Left kidney (tissue), 1 donor: ENCODE measurements at regions not wholly inside any gene's neighbourhood (a gene's known extent, or its start where the extent isn't known, plus 50 kb on each side); places are given as distances from the start of the nearest gene placed in this dataset.

Source experiments
- DNase-seq: peaks from one replicate; pipeline ENCODE4 v3.0.0-alpha.2; 2013

DNA sequence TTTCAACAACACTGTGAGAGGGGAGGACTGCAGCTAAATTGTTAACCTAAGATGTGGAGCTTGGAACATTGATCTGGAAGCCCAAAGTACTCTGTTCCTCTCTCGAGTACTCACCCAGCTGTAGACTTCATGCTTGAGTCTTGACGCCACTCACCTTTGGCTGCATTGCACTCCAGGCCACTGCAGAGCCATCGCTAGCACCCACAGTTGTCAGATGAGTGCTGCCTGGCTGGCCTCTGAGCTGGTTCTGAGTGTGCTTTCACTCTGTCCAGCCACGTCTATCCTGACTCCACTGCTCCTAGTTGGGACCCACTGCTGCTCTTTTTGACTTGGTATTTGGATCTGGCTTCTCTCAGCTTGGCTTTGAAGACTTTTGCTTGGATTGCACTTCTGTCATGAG, 552.1 kb downstream of the DCDC2C start:
- DNase-seq, result no peak

DNA sequence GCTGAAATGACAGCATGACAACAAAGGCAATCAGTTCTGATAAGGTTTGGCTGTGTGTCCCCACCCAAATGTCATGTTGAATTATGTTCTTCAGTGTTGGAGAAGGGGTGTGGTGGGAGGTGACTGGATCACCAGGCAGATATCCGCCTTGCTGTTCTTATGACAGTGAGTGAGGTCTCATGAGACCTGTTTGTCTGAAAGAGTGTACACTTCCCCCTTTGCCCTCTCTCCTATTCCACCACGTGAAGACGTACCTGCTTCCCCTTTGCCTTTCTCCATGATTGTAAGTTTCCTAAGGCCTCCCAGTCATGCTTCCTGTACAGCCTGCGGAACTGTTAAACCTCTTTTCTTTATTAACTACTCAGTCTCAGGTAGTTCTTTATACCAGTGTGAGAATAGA, 553.0 kb downstream of the DCDC2C start:
- DNase-seq, result no peak

DNA sequence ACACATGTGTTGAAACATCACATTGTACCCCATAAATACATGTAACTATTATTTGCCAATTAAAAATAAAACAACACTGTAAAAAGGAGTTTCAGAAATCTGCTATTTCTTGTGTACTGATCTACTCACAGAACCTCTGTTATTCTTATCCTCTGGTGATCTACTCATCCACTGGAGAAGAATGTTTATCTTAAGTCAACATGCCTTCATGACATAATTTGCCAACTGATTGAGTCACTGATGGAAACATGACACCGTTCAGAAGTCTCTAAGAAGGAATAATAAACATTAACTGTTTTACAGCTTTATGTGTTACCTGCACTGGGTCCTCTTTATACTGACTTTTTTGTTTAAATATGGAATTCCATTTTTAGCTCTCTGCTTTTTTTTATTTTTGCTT, 555.2 kb downstream of the DCDC2C start:
- DNase-seq, result no peak

DNA sequence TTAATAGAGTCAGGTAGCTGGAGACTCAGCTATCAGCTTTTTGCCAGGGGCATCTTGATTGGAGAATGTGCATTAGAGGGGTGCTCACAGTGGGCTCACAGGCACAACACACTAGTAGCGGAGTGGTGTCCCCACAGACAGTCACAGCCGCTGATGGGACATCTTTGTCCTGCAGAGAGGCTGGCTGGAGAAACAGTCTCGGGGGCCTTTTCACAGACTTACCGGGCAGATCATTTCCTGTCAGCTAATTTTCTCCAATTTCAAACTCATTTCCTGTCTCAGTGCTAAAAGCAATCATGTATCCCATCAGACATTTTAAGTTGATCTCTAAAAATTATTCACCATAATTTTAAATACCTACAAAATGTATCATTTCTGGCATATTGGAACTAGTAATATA, 562.6 kb downstream of the DCDC2C start:
- DNase-seq, result no peak

DNA sequence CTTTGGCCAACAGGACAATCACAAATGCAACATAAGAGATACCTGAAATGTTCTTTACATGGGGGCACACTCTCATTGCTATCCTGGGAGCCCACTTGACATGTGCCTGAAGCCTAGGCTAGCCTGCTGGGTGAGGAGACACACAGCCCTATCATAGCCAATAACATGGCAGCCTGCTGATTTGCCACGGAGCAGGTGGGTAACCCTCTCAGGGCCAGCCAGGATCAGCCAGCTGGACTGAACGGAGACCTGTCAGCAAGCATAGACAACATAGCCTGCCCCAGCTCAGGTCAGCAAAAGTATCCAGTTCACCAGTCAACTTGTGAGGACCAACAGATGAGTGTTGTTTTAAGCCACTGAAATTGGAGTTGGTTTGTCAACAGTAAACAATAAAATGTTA, 566.5 kb downstream of the DCDC2C start:
- no peak for DNase-seq

DNA sequence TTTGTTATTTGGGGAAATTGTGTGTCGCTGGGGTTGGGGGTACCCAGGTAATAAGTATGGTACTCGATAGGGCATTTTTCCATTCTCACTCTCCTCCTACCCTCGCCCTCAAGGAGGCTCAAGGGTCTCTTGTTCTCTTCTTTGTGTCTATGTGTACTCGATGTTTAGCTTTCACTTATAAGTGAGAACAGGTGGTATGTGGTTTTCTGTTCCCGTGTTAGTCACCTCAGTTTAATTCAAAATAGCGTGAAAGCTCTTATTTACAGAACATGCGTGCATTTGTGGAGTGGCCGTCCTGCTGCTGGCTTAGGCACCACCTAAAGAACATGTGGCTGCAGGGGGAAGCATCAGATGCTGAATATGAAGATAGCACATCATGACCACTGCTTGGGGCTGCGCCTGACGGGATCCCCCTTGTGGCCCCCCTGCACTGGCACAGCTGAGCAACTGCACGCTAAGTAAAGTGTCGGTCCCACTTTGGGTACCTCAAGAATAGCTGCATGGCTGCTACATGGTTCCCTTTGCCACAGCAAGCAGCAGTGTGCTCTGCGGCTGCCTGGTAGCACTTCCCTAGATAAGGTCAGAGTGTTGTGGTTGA, 569.0 kb downstream of the DCDC2C start:
- DNase-seq, result no peak

DNA sequence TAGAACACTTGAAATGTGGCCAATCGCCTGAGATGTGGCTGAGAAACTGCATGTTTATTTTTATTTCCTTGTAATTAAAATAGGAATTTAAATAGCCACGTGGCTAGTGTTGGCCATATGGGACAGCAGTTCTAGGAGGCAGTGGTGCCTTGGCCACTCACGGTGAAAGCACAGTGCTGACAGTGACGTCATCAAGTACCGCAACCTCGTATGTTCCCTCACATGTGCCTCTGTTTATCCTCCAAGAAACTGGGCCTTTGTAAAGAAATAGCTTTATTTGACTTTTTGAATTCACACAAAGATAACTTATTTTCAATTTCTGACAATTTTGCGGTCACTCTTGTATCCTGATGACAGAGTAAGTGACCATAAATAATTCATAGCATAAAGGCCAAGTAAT, 575.0 kb downstream of the DCDC2C start:
- DNase-seq, result no peak

DNA sequence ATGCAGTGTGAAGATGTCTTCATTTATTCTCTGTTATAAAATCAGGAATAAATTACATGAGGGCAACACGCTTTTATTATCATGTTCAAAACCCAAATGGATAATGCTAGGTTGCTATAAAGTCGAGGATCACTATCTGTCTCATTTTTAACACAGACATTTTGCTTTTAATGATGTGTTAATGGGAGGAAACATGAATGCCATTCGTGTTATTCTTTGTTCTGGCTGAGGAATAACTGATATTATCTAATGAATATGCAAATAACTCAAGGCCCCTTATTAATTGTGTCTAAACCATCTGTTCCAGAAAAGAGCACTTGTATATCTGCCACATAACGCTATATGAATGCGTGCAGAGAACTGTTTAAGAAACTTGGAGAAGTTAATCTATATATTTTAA, 576.1 kb downstream of the DCDC2C start:
- DNase-seq, result no peak

DNA sequence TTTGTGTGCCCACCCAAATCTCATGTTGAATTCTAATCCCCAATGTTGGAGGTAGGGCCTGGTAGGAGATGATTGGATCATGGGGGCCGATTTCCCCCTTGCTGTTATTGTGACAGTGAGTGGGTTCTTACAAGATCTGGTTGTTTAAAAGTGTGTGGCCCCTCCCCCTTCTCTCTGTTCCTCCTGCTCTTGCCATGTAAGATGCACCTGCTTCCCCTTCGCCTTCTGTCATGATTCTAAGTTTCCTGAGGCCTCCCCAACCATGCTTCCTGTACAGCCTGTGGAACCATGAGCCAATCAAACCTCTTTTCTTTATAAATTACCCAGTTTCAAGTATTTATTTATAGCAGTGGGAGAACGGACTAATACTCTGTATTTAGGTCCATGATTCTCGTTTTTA, 588.1 kb downstream of the DCDC2C start:
- no peak for DNase-seq

DNA sequence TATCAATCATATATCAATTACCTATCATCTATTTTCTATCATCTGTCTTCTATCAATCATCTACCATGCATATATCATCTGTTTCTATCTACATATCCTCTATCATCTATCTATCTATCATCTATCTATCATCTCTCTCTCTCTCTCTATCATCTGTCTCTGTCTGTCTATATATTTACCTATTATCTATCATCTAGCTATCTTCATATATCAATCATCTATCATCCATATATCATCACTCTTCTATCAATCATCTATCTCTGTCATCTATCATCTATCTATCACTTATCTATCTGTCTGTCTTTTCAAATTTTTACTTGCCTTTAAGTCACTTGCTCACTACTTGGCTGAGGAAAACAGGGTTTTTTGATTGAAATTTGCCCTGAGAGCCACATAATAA, 592.3 kb downstream of the DCDC2C start:
- no peak for DNase-seq

DNA sequence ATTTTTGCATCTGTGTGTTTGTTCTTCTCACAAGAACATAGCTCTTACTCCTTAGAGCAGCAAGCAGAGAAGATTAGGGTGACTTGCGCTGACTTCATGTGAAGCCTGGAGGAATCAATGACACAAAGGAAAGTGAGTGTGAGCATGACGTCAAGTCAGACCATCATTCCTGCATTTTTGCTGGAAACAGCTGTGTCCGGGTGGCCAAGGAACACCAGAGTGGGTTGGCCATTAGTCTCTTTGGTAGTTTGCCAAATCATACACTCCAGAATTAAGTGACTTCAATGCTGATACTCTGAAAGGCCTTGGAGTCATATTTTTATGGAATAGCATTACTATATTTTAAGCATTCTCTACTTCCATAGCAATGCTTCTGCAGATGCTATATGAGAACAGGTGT, 597.2 kb downstream of the DCDC2C start:
- no peak for DNase-seq

DNA sequence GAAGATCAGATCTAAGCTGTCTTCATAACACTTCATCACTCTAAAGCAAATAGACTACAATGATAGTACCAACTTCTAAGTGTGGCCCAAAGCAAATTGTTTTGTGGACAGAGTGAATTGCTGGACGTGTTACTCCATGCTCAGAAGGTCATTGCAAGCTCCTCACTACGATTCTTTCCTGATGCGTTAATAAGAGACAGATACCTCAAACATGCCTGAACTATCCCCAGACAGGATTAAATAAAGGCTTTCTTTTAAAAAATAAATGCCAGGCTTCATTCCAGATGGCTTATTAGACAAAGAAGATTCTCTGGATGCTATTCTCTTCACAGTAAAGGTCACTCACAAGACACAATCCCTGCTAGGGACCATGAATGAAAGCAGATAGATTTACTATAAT, 621.2 kb downstream of the DCDC2C start:
- DNase-seq, result no peak

DNA sequence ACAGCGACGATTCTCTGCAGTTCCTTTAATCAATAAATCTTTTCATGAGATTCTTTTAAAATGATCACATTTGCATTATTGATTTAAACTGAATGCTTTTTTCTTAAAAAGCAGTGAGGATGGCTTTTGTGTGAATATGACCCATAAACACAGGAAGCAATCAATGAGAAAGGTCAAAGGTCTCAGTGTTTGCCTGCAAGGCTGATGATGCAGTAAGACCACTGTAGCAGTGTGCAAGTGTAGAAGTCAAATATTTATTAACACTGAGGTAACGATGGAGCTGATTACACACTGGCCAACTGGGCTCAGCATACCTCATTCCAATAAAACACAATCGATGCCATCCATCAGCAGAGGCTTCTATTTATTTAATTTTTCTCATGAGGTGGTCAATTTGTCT, 633.5 kb downstream of the DCDC2C start:
- DNase-seq, result no peak

DNA sequence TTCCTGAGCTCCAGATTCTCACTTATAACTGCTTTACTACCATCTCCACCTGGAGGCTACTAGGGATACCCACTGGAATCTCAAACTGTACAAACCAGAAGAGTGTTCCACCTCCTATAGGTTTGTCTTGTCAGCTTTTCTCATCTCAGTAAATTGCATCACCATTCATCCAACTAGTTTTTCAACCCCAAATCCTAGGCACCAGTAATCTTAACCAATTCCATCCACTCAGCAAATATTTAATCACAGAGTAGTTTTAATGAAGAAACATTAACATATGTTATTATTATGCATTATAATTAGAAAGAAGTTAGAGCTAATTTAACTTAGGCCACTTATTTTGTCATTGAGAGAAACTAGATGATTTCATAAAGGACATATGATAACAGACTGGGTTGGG, 635.0 kb downstream of the DCDC2C start:
- no peak for DNase-seq

DNA sequence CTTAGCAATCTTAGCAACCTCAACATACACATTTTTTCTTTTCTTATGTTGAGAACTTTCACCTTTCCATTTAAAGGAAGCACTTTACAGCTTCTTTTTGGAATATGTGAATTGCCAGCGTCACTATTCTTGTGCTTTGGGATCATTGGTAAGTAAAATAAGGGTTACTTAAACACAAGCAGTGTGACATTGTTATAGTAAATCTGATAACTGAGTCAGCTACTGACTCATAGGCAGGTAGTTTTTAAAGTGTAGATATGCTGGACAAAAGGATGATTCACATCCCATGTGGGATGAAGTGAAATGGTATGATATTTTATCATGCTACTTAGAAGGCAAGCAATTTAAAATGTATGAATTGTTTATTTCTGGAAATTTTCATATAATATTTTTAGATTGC, 637.2 kb downstream of the DCDC2C start:
- no peak for DNase-seq

DNA sequence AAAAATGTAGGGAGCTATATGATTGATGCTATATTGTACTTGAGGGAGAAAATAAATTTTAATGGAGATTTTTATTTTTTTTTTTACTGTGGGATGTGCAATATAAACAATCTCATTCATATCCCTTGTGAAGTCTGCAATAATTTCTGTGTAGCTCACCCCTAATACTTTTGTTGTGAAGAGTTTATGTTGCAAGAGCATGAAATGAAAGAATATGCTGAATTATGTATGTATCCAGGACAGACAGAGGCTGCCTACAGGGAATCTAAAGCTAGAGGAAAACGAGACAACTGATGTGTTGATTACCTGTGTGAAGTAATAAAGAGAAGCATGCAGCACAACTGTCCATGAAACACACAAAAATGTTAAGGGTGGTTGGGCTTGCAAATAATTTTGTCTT, 643.3 kb downstream of the DCDC2C start:
- no peak for DNase-seq

DNA sequence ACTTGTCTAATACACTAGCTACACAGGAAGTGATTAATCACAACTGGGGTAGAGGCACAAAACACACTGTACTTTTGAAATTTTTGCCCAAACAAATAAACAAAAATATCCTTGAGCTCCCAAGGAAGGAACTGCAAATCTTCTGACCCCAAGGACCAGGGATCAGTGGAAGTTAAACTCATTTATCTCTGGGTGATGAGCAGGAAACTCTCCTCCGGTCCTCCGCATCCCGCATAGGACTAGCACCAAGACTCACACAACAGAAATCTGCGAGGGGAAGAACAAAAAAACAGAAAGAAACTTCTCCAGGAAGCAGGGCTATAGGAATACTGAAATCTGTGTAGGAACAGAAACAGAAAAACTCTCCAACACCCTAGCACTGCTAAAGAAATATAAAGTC, 650.3 kb downstream of the DCDC2C start:
- DNase-seq, result no peak

DNA sequence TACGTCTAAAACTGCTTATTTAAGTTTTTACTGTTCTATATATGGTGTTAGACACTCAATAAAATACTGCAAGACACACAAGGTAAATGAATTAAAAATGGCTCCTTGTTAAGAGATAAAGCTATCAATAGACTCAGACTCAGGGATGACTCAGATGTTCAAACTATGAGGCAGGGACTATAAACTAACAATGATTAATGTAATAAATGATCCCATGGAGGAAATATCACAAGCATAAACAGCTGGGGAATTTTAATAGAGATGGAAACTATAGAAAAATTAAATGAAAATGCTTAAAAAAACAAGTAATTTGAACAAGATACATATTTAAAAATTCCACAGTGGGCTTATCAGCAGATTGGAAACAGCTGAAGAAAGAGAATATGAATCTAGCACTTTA, 650.8 kb downstream of the DCDC2C start:
- DNase-seq, result no peak

DNA sequence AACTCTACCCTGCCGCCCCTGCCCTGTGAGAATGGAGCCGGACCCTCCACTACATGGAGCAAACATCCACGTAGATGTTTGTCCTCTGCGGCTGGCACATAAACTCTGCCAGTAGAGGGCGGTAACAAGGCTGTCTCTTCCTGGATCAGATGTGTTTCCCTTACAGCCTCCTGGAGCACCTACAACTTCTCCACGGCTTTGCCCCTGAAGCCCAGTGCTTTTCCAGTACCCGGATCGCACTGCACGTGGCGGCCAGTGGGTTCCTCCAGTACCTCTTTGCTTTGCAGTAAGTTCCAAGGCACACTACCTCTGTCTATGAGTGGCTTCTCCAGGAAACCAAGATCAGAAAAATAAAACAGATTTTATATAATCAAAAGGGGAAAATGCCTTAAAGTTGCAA, 651.3 kb downstream of the DCDC2C start:
- DNase-seq, result no peak

DNA sequence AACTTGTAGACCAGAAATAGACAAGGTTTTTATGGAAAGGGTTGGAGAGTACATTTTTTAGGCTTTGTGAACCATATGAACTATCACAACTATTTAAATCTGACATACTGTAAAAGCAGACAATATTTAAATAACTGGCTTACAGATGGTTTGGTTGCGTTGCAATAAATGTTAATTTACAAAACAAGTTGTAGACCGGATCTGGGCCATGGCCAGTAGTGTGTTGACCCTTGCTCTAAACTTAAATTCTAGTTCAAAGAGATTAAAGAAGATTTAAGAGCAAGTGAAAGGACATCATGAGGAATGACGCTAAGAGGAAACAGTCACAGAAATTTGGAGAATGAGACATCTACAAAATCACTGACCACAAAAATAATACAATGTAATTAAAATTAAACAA, 652.7 kb downstream of the DCDC2C start:
- no peak for DNase-seq

DNA sequence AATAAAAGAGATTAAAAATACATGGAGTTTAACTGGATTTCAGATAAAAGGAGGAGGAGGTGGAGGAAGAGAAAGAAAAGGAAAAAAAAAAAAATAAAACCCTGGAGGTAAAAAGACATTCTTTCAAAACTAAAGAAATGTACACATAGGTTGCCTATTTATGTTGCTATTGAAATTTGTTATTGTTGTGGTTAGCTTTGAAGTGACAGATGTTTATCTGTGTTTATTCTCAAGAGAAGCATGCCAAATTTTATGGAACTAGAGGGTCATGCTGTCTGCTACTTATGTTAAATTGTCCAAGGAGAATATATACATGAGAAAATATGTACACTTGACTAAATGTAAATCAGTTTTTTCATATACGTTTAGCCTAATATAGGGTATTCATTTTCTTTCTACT, 653.2 kb downstream of the DCDC2C start:
- DNase-seq, result no peak

DNA sequence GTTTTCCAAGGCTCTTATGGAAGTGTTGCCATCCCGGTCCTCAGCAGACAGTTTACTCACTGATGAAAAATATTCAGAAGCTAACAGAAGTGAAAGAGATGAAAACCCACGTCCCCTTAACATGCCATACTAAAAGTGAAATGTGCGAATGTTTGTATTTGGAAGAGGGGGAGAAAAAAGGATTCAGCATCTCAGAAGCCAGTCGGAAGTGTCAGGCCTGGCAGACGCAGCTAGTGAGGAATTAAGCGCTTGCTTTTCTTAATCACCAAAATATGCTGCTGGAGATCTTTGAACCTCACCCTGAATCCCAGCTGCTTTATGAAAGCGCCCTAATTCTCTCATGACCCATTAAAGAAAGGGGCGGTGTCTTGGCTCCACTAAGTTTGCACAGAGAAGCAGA, 653.7 kb downstream of the DCDC2C start:
- no peak for DNase-seq

DNA sequence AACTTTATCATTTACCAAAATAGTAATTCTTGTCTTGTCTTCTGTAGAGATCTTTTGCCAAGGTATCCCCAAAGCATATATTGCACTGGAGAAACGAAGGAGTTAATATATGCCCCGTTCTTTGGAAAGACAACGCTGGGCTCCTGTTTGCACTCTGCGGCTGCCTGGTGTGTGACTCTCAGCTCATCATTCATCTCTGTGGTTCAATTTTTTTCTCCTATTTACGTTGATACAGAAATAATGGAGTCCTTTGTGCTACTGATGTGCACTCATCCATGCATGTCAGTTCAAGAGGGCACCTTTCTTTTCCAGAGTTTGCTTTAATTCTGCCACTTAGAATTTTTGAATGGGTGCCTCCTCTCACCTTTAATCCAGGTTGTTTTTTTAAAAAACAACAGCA, 655.5 kb downstream of the DCDC2C start:
- no peak for DNase-seq

DNA sequence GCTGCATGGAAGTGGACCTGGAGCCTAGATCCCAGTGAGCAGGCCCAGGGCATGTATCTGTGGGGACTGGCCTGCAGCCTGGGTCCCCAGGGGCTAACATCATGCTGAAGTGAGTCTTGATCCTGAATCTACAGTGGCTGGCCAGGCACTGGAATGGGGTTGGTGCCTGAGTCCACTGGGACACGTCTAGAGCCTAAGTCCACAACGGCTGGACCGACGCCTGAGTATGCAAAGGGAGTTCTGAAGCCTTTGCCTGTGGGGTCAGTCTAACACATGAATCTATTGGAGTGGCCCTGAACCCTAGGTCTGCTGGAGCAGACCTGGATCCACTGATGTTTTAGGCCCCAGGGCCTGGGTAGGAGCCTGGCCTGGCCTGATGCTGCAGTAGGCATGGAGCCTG, 665.5 kb downstream of the DCDC2C start:
- DNase-seq, result no peak

DNA sequence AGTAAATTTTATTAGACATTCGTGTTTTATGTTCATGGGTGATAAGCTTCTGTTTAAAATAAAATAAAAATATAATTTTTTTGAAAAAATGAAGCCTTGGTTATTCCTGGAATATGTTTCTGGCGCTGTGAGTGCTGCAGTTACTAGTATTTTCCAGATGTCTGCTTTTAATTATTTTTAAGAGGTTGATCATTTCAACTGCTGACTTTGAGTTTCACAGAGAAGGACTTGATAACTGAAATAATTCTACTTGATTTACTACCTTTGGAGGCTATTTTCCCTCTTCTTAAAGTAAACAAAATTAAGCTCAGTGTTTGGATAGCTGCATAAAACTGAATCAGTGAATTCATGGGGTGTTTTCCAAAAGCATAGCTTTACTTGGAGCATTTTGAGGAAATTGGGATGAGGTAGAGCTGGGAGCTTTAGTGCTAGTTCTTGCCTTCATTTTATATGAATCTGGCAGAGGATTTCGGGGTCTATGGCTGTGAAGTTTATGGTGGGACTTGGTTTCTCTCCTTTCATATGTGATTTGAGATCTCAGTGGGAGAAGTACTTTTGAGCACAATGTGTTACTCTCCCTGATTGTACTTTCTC, 666.5 kb downstream of the DCDC2C start:
- DNase-seq, result peak; percentile 48
